NCI-H748 treated with DMSO at 0.1 percent for 48 hours (cell line): ENCODE measurements at regions not wholly inside any gene's neighbourhood (a gene's known extent, or its start where the extent isn't known, plus 50 kb on each side); places are given as distances from the start of the nearest gene placed in this dataset.
"Not testable (repeated sequence)": the region's sequence is repeated elsewhere in the genome, so short reads cannot be mapped to it uniquely, and the experiment has no call there.

ENCODE experiments used
- DNase-seq: peaks from one replicate; lab custom pipeline; 2025; lab: John Stamatoyannopoulos, UW

DNA sequence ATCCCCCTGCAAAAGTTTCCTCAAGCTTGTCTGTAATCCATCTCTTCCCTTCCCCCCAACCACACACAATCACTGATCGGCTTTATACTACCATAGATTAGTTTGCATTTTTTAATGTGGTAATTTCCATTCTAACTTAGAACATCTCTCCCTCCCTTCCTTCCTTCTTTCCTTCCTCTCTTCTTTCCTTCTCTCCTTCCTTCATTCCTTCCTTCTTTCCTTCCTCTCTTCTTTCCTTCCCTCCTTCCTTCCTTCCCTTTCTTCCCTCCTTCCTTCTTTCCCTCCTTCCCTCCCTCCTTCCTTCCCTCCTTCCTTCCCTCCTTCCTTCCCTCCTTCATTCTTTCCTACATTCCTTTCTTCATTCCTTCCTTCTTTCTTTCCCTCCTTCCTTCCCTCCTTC lies 166.2 kb upstream of the MSX2 start:
- no peak for DNase-seq

GRCh38 chr5:174559141-174559540 lies 165.2 kb upstream of the MSX2 start:
- DNase-seq: no peak

GRCh38 chr5:174559566-174560090 lies 164.8 kb upstream of the MSX2 start:
- DNase-seq: no peak

GRCh38 chr5:174560861-174561260 lies 163.5 kb upstream of the MSX2 start:
- no peak for DNase-seq

- not testable (repeated sequence) for DNase-seq
Observed at GRCh38 chr5:174563040-174563439, 161.3 kb upstream of the MSX2 start.

DNA sequence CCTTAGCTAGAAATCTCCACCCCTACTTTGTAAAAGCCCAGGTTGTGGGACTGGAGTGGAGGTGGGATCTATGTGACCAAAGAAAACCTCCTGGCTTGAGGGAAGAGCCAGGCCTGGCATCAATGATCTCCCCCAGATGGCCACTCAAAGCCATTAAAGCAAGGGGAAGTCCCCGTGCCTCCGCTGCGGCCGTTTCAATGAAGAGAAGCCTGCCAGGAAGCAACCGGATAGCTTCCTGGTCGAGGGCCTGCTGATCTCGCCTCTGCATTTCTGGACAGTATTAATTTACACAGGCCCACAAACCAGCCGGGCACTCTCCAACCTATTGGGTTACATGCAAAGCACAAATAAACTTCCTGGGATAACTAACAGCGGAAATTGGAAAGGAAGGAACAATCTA lies 160.5 kb upstream of the MSX2 start:
- no peak for DNase-seq

DNA sequence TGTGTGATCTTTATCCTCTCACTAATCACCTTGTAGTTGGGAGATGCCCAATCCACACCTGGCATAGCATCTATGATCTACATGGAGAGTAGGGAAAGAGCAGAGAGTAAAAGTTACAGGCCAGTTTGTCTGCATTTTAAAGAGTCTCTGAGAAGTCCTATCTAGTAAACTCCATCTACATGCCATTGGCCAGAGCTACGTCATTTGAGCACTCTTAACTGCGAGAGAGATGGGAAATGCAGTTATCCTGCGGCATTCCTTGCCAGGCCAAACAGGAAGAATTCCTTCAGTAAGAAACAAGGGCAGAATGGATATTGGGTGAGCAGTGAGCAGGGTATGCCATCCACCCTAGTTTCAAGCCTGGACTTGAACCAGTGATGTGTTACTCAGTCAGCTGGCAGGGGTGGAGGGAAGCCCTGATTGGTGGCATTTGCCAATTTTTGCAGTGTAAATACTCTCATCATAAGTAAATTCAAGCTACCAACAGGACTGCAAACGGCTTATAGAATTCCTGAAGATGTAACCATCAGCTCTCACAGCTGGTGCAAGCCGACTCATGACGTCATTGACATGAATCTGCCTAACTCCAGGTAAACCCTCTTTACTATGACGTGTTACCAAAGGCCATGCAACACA lies 156.8 kb upstream of the MSX2 start:
- DNase-seq: no peak

DNA sequence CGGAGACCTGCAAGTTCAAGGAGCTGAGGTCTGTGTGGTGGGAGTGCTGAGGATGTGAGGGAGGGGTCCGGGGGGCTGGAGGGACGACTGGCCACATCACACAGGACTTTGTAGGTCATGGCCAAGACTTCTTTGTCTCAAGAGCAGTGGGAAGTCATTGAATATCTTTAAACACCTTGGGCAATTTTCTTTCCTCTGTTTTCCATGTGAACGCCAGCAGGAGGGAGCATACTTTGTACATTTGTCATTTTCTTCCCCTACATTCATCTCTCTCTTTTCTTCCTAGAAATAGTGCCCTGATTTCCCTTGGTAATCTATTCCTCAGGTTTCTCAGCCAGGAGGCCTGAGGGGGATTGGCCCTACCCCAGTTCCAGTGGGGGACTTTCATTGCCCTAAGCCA lies 153.7 kb upstream of the MSX2 start:
- no peak for DNase-seq

- DNase-seq: no peak
Observed at GRCh38 chr5:174571662-174572397, 152.6 kb upstream of the MSX2 start.

- no peak for DNase-seq
Observed at GRCh38 chr5:174572591-174572990, 151.8 kb upstream of the MSX2 start.

GRCh38 chr5:174573221-174573994 lies 151.0 kb upstream of the MSX2 start:
- DNase-seq: no peak

DNA sequence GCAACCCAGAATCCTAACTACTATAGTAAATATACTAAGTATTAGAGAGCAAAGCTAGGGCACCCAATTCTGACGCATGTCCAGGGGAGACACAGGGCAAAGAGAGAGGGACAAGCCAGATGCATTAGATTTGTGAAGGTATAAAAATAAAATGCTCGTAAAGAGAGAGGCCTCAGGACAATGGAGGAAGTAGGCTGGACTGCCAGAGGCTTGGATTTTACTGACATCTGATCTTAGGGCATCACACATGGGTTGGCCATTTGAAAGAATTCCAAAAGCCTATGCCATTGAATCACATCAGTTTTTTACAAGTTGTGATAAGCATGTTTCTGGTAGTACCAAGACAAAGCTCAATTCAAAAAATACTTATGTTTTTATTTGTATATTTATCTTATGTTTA lies 149.3 kb upstream of the MSX2 start:
- DNase-seq: no peak

GRCh38 chr5:174576042-174576441 lies 148.3 kb upstream of the MSX2 start:
- peak; percentile 15 for DNase-seq

DNA sequence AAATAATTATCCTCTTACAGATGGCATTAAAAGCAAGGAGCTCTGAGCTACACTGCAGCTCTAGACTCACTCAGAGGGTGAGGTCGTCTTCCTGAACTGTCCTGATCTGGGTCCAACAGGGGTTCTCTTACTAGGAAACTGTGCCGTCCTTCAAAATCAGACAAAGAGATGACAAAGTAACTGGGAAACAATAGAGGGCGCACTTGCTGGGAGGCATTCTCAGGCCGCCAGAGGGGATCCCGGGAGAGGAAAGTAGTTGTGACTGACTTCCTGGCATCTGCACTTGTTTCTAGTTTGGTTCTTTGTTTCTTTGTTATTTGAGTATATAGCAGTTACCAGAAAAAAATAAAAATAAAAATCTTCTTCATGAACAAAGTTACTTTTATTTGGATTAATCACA lies 142.9 kb upstream of the MSX2 start:
- DNase-seq: peak; percentile 11

GRCh38 chr5:174581894-174582293 lies 142.5 kb upstream of the MSX2 start:
- no peak for DNase-seq

DNA sequence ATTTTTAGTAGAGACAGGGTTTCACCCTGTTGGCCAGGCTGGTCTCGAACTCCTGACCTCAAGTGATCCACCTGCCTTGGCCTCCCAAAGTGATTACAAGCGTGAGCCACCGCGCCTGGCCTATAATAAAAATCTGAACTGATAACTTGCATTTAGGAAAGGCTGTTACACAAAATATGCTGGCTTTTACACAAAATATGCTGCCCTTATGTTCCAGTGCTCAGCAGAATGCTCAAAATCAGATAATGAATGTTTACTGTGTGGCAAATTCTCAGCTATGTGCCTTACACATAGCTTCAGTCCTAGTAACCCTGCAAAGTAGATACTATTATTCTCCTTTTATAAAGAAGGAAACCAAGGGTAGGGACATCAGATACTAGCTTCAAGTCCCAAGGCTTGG lies 141.3 kb upstream of the MSX2 start:
- no peak for DNase-seq

DNA sequence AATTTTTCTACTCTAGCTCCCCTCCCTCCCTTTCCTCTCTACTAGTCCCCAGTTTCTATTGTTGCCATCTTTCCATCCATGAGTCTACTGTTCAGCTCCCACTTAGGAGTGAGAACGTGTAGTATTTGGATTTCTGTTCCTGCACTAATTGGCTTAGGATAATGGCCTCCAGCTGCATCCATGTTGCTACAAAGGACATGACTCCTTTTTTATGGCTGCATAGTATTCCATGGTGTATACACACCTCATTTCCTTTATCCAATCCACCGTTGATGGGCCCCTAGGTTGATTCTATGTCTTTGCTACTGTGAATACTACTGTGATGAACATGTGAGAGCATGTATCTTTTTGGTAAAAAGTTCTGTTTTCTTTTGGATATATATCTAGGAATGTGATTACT lies 138.9 kb upstream of the MSX2 start:
- DNase-seq: no peak

- DNase-seq: not testable (repeated sequence)
Observed at GRCh38 chr5:174586163-174586562, 138.2 kb upstream of the MSX2 start.

GRCh38 chr5:174589011-174589410 lies 135.4 kb upstream of the MSX2 start:
- DNase-seq: no peak

DNA sequence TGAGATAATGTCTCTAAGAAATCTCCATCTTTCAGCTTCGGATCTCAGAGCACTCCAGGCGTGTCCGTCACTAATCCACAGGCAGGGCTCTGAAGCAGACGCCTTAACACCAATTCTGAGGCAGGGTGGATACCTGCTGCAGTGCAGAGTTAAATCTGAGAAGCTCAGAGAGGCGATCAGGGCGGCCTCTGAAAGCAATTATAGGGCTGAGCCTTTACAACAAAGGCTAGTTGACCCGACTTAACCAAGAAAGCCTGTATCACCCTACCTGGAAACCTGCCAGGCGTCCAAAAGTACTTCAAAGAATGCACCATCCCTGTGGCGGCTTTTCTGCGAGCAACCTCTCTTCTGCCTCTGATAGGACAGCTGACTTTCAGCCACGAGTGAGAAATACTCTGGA lies 134.8 kb upstream of the MSX2 start:
- no peak for DNase-seq

DNA sequence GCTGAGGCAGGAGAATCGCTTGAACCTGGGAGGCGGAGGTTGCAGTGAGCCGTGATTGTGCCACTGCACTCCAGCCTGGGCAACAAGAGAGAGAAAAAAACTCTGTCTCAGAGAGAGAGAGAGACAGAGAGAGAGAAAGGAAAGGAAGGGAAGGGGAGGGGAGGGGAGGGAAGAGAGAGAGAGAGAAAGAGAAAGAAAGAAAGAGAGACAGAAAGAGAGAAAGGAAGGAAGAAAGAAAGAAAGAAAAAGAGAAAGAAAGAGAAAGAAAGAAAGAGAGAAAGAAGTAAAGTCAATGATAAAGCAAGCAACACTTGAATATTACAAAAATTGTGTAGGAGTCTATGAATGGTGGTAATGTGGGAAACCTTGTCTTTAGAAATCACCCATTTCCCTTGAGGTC lies 133.6 kb upstream of the MSX2 start:
- DNase-seq: no peak

DNA sequence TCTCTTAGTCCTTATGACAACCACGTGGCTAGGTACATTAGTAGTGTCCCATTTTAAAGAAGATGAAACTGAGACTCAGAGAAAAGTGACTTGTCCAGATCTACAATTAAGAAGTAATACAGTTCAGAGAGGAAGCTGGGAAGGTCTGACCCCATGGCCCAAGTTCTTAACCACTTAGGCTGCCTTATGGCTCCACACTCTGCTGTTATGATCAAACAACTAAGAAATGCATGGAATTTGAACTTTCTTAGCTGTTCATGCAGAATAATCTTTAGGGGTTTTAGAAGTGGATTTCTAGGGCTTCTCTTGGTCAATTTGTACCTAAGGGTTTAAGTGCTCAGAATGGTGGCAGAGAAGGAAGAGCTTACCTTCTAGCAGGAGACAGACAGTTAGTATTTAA lies 128.0 kb upstream of the MSX2 start:
- no peak for DNase-seq

DNA sequence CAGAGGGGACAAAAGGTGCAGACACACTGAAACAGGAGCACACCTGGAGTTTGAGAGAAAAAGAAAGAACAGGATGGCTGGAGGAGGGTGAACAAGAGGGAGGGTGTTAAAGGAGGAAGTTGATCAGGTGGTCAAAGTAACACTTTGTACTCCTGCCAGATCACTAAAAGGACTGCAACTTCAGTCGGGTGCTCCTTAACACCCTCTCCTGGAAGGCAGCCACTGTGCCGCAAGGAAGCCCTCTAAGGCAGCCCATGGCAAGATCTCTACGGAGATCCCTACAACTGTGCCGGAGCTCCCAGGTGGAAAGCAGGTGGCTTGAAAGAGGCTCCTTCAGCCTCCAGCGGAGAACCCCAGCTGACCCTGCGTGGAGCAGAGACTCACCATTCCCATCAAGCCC lies 124.4 kb upstream of the MSX2 start:
- no peak for DNase-seq
